ENCODE measurements at regions not wholly inside any gene's neighbourhood (a gene's known extent, or its start where the extent isn't known, plus 50 kb on each side); places are given as distances from the start of the nearest gene placed in this dataset.

DNA sequence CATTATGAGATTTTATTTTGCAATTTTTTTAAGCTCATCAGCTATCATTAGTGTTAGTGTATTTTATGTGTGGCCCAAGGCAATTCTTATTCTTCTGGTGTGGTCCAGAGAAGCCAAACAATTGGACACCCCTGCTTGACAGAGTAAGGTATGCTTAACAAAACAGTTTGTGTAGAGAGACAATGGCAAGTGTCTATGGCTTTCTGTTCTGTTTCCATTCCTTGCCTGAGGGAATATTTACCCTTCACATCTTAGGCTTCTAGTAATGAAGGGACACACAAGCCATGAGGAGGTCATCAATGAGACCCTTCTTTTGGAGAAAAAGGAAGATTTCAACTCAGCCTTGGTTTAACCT lies 1278.4 kb upstream of the TENM4 start:
- Histone ChIP-seq H3K79me2 (ENCODE audit: control insufficient read depth, insufficient read depth, low read length) (no peaks in the 10 kb centered on the region), H3K4me2 (ENCODE audit: control insufficient read depth, insufficient read depth) (no peak overlapping the region), H3K9me3 (replicated peaks; ENCODE audit: control insufficient read depth, insufficient read depth, low read length) (no peaks in the 10 kb centered on the region), H3K27ac (ENCODE audit: control insufficient read depth, insufficient read depth) (no peak overlapping the region), H3K27me3 (replicated peaks in 1 of 2; ENCODE audit: control insufficient read depth in 2 of 2, insufficient read depth in 2 of 2, low read length in 1 of 2) (no peaks in the 10 kb centered on the region), H3K36me3 (ENCODE audit: control insufficient read depth in 2 of 2, insufficient read depth in 2 of 2, low read length in 1 of 2) (no peaks in the 10 kb centered on the region), H4K20me1 (ENCODE audit: control insufficient read depth, insufficient read depth) (no peaks in the 10 kb centered on the region), H2AFZ (ENCODE audit: control insufficient read depth, low read depth, low read length) (no peak overlapping the region), H3K4me1 (ENCODE audit: control insufficient read depth, insufficient read depth, low read length) (no peaks in the 10 kb centered on the region), H3K9ac (ENCODE audit: control insufficient read depth, insufficient read depth, low read length) (no peak overlapping the region), H3K4me3 (no peak overlapping the region)
- CTCF ChIA-PET = no interaction called here
- in situ Hi-C loops (cut with MboI) (no loop called here), intact Hi-C loops (cut with micrococcal nuclease; ENCODE audit: unreplicated experiment) (no loop called here)
- SMC1A ChIA-PET (ENCODE audit: uncharacterized antibody, unreplicated experiment) = interaction anchor here (0.6 kb wide), 1 partner anchor 18 kb away, joined by 3 read pairs; no protein-coding TSS in a partner anchor
- TF ChIP-seq HDAC2 (IDR thresholded peaks at IDR 0.05) = no peak
- TF ChIP-seq, protein P1, sequence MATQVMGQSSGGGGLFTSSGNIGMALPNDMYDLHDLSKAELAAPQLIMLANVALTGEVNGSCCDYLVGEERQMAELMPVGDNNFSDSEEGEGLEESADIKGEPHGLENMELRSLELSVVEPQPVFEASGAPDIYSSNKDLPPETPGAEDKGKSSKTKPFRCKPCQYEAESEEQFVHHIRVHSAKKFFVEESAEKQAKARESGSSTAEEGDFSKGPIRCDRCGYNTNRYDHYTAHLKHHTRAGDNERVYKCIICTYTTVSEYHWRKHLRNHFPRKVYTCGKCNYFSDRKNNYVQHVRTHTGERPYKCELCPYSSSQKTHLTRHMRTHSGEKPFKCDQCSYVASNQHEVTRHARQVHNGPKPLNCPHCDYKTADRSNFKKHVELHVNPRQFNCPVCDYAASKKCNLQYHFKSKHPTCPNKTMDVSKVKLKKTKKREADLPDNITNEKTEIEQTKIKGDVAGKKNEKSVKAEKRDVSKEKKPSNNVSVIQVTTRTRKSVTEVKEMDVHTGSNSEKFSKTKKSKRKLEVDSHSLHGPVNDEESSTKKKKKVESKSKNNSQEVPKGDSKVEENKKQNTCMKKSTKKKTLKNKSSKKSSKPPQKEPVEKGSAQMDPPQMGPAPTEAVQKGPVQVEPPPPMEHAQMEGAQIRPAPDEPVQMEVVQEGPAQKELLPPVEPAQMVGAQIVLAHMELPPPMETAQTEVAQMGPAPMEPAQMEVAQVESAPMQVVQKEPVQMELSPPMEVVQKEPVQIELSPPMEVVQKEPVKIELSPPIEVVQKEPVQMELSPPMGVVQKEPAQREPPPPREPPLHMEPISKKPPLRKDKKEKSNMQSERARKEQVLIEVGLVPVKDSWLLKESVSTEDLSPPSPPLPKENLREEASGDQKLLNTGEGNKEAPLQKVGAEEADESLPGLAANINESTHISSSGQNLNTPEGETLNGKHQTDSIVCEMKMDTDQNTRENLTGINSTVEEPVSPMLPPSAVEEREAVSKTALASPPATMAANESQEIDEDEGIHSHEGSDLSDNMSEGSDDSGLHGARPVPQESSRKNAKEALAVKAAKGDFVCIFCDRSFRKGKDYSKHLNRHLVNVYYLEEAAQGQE (IDR thresholded peaks at IDR 0.05; ENCODE audit: low read depth, low read length) = no peak
- no TSS peak for BruUV-seq (replicated peaks)
- FAIRE-seq (no peak), ATAC-seq (no peak), DNase-seq (ENCODE audit: low read depth, low spot score) (no peak)
- RAD21 ChIA-PET (ENCODE audit: unreplicated experiment) = no interaction called here
- POLR2A ChIA-PET = no interaction called here

DNA sequence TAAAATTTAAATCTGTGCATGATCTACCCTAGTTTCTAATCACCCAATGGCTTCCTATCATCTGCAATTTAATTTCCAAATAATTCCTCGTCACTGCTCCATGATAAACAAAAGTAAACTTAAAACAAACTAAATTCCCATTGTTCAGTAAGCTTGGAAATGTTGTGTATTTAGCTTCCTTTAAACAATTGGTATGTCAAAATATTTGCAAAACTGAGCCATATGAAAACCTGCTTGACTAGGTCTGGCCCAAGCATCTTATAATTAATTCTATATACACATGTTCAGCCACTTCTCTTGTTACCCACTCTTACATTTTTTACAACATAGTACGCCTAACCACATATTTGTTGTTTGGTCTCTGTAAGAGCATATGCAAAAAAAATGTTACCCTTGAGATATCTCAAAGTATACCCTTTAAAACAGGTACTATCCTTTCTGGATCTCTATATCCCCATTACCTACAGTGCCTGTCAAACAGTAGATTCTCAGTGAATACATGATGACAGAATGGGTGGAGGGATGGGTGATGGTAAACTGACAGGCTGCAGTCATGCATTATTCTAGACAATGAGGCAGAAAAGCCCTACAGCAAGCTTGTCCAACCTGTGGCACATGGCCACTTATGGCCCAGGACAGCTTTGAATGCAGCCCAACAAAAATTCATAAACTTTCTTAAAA lies 1277.9 kb upstream of the TENM4 start:
- H3K36me3 ChIP-seq (ENCODE audit: control insufficient read depth in 2 of 2, insufficient read depth in 2 of 2, low read length in 1 of 2) = no peaks in the 10 kb centered on the region
- WGBS (ENCODE audit: insufficient coverage, insufficient replicate concordance, low lambda C conversion rate, missing lambda C conversion rate) = 2% methylated on average over 2 of the region's 2 CpGs
- CTCF ChIA-PET = no interaction called here
- TF ChIP-seq RELA (IDR thresholded peaks at IDR 0.05; ENCODE audit: borderline replicate concordance, partially characterized antibody) = no peak
- TF ChIP-seq SUZ12 (IDR thresholded peaks at IDR 0.05; ENCODE audit: unreplicated experiment) = no peak
- TF ChIP-seq POU2F2 (IDR thresholded peaks at IDR 0.05; ENCODE audit: borderline replicate concordance, low read depth, low read length) = no peak
- no peak for TF ChIP-seq FOXK2 (IDR thresholded peaks at IDR 0.05)
- TF ChIP-seq JUNB (IDR thresholded peaks at IDR 0.05) = no peak
- TF ChIP-seq, protein P2, sequence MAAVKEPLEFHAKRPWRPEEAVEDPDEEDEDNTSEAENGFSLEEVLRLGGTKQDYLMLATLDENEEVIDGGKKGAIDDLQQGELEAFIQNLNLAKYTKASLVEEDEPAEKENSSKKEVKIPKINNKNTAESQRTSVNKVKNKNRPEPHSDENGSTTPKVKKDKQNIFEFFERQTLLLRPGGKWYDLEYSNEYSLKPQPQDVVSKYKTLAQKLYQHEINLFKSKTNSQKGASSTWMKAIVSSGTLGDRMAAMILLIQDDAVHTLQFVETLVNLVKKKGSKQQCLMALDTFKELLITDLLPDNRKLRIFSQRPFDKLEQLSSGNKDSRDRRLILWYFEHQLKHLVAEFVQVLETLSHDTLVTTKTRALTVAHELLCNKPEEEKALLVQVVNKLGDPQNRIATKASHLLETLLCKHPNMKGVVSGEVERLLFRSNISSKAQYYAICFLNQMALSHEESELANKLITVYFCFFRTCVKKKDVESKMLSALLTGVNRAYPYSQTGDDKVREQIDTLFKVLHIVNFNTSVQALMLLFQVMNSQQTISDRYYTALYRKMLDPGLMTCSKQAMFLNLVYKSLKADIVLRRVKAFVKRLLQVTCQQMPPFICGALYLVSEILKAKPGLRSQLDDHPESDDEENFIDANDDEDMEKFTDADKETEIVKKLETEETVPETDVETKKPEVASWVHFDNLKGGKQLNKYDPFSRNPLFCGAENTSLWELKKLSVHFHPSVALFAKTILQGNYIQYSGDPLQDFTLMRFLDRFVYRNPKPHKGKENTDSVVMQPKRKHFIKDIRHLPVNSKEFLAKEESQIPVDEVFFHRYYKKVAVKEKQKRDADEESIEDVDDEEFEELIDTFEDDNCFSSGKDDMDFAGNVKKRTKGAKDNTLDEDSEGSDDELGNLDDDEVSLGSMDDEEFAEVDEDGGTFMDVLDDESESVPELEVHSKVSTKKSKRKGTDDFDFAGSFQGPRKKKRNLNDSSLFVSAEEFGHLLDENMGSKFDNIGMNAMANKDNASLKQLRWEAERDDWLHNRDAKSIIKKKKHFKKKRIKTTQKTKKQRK (IDR thresholded peaks at IDR 0.05; ENCODE audit: low read depth, low read length) = no peak
- TF ChIP-seq, protein P3, sequence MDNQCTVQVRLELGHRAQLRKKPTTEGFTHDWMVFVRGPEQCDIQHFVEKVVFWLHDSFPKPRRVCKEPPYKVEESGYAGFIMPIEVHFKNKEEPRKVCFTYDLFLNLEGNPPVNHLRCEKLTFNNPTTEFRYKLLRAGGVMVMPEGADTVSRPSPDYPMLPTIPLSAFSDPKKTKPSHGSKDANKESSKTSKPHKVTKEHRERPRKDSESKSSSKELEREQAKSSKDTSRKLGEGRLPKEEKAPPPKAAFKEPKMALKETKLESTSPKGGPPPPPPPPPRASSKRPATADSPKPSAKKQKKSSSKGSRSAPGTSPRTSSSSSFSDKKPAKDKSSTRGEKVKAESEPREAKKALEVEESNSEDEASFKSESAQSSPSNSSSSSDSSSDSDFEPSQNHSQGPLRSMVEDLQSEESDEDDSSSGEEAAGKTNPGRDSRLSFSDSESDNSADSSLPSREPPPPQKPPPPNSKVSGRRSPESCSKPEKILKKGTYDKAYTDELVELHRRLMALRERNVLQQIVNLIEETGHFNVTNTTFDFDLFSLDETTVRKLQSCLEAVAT (IDR thresholded peaks at IDR 0.05) = no peak

More for the DNA sequence above, 1277.9 kb upstream of the TENM4 start:
- intact Hi-C loops (cut with micrococcal nuclease; ENCODE audit: unreplicated experiment) = no loop called here
- no peaks in the 10 kb centered on the region for H4K20me1 ChIP-seq (ENCODE audit: control insufficient read depth, insufficient read depth)
- ChIA-PET RAD21 (ENCODE audit: unreplicated experiment) (no interaction called here), SMC1A (ENCODE audit: uncharacterized antibody, unreplicated experiment) (no interaction called here), POLR2A (no interaction called here)
- FAIRE-seq = no peak
- no peak overlapping the region for H3K4me2 ChIP-seq (ENCODE audit: control insufficient read depth, insufficient read depth)
- in situ Hi-C loops (cut with MboI) = no loop called here
- no peaks in the 10 kb centered on the region for H3K27me3 ChIP-seq (replicated peaks in 1 of 2; ENCODE audit: control insufficient read depth in 2 of 2, insufficient read depth in 2 of 2, low read length in 1 of 2)
- H3K79me2 ChIP-seq (ENCODE audit: control insufficient read depth, insufficient read depth, low read length) = no peaks in the 10 kb centered on the region
- H3K4me1 ChIP-seq (ENCODE audit: control insufficient read depth, insufficient read depth, low read length) = no peaks in the 10 kb centered on the region
- no peak overlapping the region for H3K27ac ChIP-seq (ENCODE audit: control insufficient read depth, insufficient read depth)
- no peak for DNase-seq (ENCODE audit: low read depth, low spot score)
- no TSS peak for BruUV-seq (replicated peaks)
- no peak overlapping the region for H2AFZ ChIP-seq (ENCODE audit: control insufficient read depth, low read depth, low read length)
- H3K4me3 ChIP-seq = no peak overlapping the region
- H3K9me3 ChIP-seq (replicated peaks; ENCODE audit: control insufficient read depth, insufficient read depth, low read length) = no peaks in the 10 kb centered on the region
- ATAC-seq = no peak
- H3K9ac ChIP-seq (ENCODE audit: control insufficient read depth, insufficient read depth, low read length) = no peak overlapping the region
